H1 (cell line): ENCODE measurements at regions not wholly inside any gene's neighbourhood (a gene's known extent, or its start where the extent isn't known, plus 50 kb on each side); places are given as distances from the start of the nearest gene placed in this dataset.

Experiments
- CTCF ChIA-PET: fragments of 300-600 bp; sonication (Branson Sonifier 250); formaldehyde crosslinking; loops from one replicate; lab custom pipeline; 2021; ENCODE audit not compliant: partially characterized antibody; lab: Charles Lee
- POLR2A ChIA-PET: fragments of 300-600 bp; sonication (Branson Sonifier 250); formaldehyde crosslinking; loops from one replicate; lab custom pipeline; 2021; ENCODE audit warnings: inconsistent platforms; ENCODE audit not compliant: partially characterized antibody; lab: Charles Lee
- DNase-seq, 2 experiments: peaks; one replicate each; pipeline versions ENCODE4 v3.0.0 to v3.0.0-alpha.2; 2010 to 2022; ENCODE audit warnings: low spot score in 2 of 2, low read depth in 1 of 2, mixed read lengths in 1 of 2
- FAIRE-seq: peaks from 2 replicates; lab custom pipeline; 2011; peaks lifted over from hg19 to GRCh38; lab: Jason Lieb, UNC
- H2AFZ ChIP-seq: 2 replicates; pipeline ENCODE4 v1.8.1; 2012; ENCODE audit warnings: low read length, inconsistent platforms
- H2AK5ac ChIP-seq: 2 replicates; pipeline ENCODE4 v1.6.1; 2013; ENCODE audit warnings: low read depth, low read length
- H2BK120ac ChIP-seq: replicated peaks from 2 replicates; pipeline ENCODE3; 2013; ENCODE audit warnings: low read depth, low read length, inconsistent platforms
- H2BK12ac ChIP-seq: 2 replicates; pipeline ENCODE4 v1.6.1; 2013; ENCODE audit warnings: low read depth, low read length
- H2BK15ac ChIP-seq: 2 replicates; pipeline ENCODE4 v1.6.1; 2013; ENCODE audit warnings: low read length
- H2BK20ac ChIP-seq: 2 replicates; pipeline ENCODE4 v1.6.1; 2013; ENCODE audit warnings: low read length
- H2BK5ac ChIP-seq: 2 replicates; pipeline ENCODE4 v1.6.1; 2013; ENCODE audit warnings: low read depth, low read length
- H3K14ac ChIP-seq: 2 replicates; pipeline ENCODE4 v1.6.1; 2013; ENCODE audit warnings: inconsistent platforms; ENCODE audit not compliant: insufficient read length
- H3K18ac ChIP-seq: 2 replicates; pipeline ENCODE4 v1.6.1; 2013; ENCODE audit warnings: low read length; ENCODE audit errors: extremely low read depth
- H3K23ac ChIP-seq: 2 replicates; pipeline ENCODE4 v1.6.1; 2013; ENCODE audit warnings: inconsistent platforms; ENCODE audit not compliant: insufficient read length
- H3K23me2 ChIP-seq: 2 replicates; pipeline ENCODE4 v1.6.1; 2013; ENCODE audit warnings: low read depth, low read length
- H3K27ac ChIP-seq: 2 replicates; pipeline ENCODE4 v1.6.1; 2011; ENCODE audit warnings: low read depth, low read length, inconsistent platforms
- H3K27me3 ChIP-seq, 4 experiments: replicated peaks in 1 of 4; 1 replicate in 1 of 4; 2 replicates in 3 of 4; pipeline versions ENCODE4 v1.6.1 to v1.8.1; 2011 to 2013; ENCODE audit warnings: low read length in 3 of 4, mild to moderate bottlenecking in 3 of 4, inconsistent platforms in 2 of 4, mixed read lengths in 2 of 4, moderate library complexity in 1 of 4; ENCODE audit not compliant: control insufficient read depth in 3 of 4, insufficient read depth in 3 of 4; ENCODE audit errors: extremely low read depth in 1 of 4
- H3K36me3 ChIP-seq, 4 experiments: 2 replicates each; pipeline versions ENCODE4 v1.6.1 to v1.8.1; 2011 to 2013; ENCODE audit warnings: mild to moderate bottlenecking in 4 of 4, low read length in 3 of 4, moderate library complexity in 2 of 4, control low read depth in 1 of 4, inconsistent platforms in 1 of 4; ENCODE audit not compliant: insufficient read depth in 4 of 4, control insufficient read depth in 2 of 4
- H3K4ac ChIP-seq: replicated peaks from 2 replicates; pipeline ENCODE3; 2013; ENCODE audit warnings: low read length, low read depth, mixed read lengths, inconsistent platforms; ENCODE audit not compliant: insufficient read length
- H3K4me1 ChIP-seq, 4 experiments: replicated peaks in 1 of 4; 1 replicate in 1 of 4; 2 replicates in 3 of 4; pipeline versions ENCODE4 v1.6.1 to v1.8.1; 2011 to 2013; ENCODE audit warnings: low read length in 3 of 4, inconsistent platforms in 2 of 4, mixed read lengths in 1 of 4; ENCODE audit not compliant: insufficient read depth in 4 of 4, control insufficient read depth in 3 of 4
- H3K4me2 ChIP-seq, 2 experiments: 2 replicates each; pipeline versions ENCODE4 v1.6.1 to v1.8.1; 2011 to 2013; ENCODE audit warnings: low read depth in 2 of 2, low read length in 2 of 2, control low read depth in 1 of 2, inconsistent platforms in 1 of 2, mild to moderate bottlenecking in 1 of 2; ENCODE audit not compliant: insufficient read depth in 1 of 2
- H3K4me3 ChIP-seq, 4 experiments: fragments of 200-600, 300-600 bp in 1 of 4; sonication (generic), shearing (Covaris generic), sonication (Bioruptor Twin) in 1 of 4; 2 replicates each; pipeline versions ENCODE4 v1.5.1 to v1.8.1; 2011 to 2016; ENCODE audit warnings: low read length in 4 of 4, low read depth in 3 of 4, control low read depth in 2 of 4, inconsistent platforms in 2 of 4, mild to moderate bottlenecking in 2 of 4, mixed read lengths in 1 of 4, moderate library complexity in 1 of 4; ENCODE audit not compliant: insufficient read depth in 2 of 4; ENCODE audit errors: extremely low read depth in 1 of 4
- H3K56ac ChIP-seq: replicated peaks from 2 replicates; pipeline ENCODE3; 2013; ENCODE audit warnings: low read depth, mild to moderate bottlenecking, mixed read lengths, low read length, inconsistent platforms; ENCODE audit not compliant: insufficient read length
- H3K79me1 ChIP-seq: 2 replicates; pipeline ENCODE4 v1.6.1; 2013; ENCODE audit warnings: low read depth, low read length, control low read depth
- H3K79me2 ChIP-seq, 2 experiments: 2 replicates each; pipeline versions ENCODE4 v1.6.1 to v1.8.1; 2012 to 2013; ENCODE audit warnings: low read length in 2 of 2, mild to moderate bottlenecking in 2 of 2, inconsistent platforms in 1 of 2; ENCODE audit not compliant: insufficient read depth in 2 of 2, control insufficient read depth in 1 of 2
- H3K9ac ChIP-seq, 4 experiments: replicated peaks in 1 of 4; 1 replicate in 1 of 4; 2 replicates in 3 of 4; pipeline versions ENCODE4 v1.6.1 to v1.8.1; 2011 to 2013; ENCODE audit warnings: low read depth in 3 of 4, low read length in 3 of 4, control low read depth in 2 of 4, mild to moderate bottlenecking in 2 of 4, moderate library complexity in 2 of 4, inconsistent platforms in 1 of 4; ENCODE audit errors: extremely low read depth in 1 of 4
- H3K9me3 ChIP-seq, 2 experiments: 2 replicates each; pipeline versions ENCODE4 v1.6.1 to v1.8.1; 2012 to 2013; ENCODE audit warnings: mild to moderate bottlenecking in 2 of 2, moderate library complexity in 2 of 2, control low read depth in 1 of 2, inconsistent platforms in 1 of 2, low read depth in 1 of 2, low read length in 1 of 2, mixed read lengths in 1 of 2; ENCODE audit not compliant: insufficient read depth in 2 of 2
- H4K20me1 ChIP-seq, 2 experiments: replicated peaks in 1 of 2; 2 replicates each; pipeline versions ENCODE3 to v1.8.1; 2011 to 2013; ENCODE audit warnings: inconsistent platforms in 2 of 2, low read length in 2 of 2, mild to moderate bottlenecking in 1 of 2; ENCODE audit not compliant: insufficient read depth in 2 of 2, control insufficient read depth in 1 of 2
- H4K5ac ChIP-seq: 2 replicates; pipeline ENCODE4 v1.6.1; 2013; ENCODE audit warnings: low read length, low read depth, mixed read lengths, inconsistent platforms; ENCODE audit not compliant: insufficient read length
- H4K8ac ChIP-seq: 2 replicates; pipeline ENCODE4 v1.8.0; 2013; ENCODE audit warnings: mild to moderate bottlenecking, moderate library complexity, low read length, inconsistent platforms; ENCODE audit not compliant: insufficient read depth; ENCODE audit errors: extremely low read depth
- H4K91ac ChIP-seq: replicated peaks from 2 replicates; pipeline ENCODE3; 2013; ENCODE audit warnings: low read length, mixed read lengths, inconsistent platforms; ENCODE audit not compliant: insufficient read length
- CBX8 ChIP-seq: fragments of 300-800, 300-1000 bp; sonication (generic); IDR thresholded peaks from 2 replicates; pipeline ENCODE4 v1.7.1; 2016; ENCODE audit warnings: low read depth, low read length, borderline replicate concordance
- HDAC2 ChIP-seq, 2 experiments: fragments of 300-600 bp in 1 of 2; sonication (generic) in 1 of 2; IDR thresholded peaks; 2 replicates each; pipeline ENCODE4 v1.6.1; 2011 to 2012; ENCODE audit warnings: low read depth in 2 of 2, low read length in 2 of 2, mild to moderate bottlenecking in 2 of 2, moderate library complexity in 2 of 2, borderline replicate concordance in 1 of 2, inconsistent platforms in 1 of 2
- KDM5A ChIP-seq: fragments of 200-600 bp; IDR thresholded peaks from 2 replicates; pipeline ENCODE4 v1.7.1; 2012; ENCODE audit warnings: mild to moderate bottlenecking, low read length, inconsistent platforms, mixed read lengths
- POLR2A ChIP-seq, 2 experiments: IDR thresholded peaks; 1 replicate in 1 of 2; 2 replicates in 1 of 2; pipeline ENCODE4 v1.6.1; 2011; ENCODE audit warnings: low read depth in 2 of 2, low read length in 2 of 2, mild to moderate bottlenecking in 2 of 2; ENCODE audit errors: control extremely low read depth in 1 of 2
- SIN3A ChIP-seq, 2 experiments: IDR thresholded peaks in 1 of 2; conservative IDR thresholded peaks in 1 of 2; 2 replicates each; pipeline ENCODE4 v1.6.1; 2011 to 2012; ENCODE audit warnings: low read length in 2 of 2, improper control_type of control experiment in 1 of 2, low read depth in 1 of 2, mild to moderate bottlenecking in 1 of 2
- SIRT6 ChIP-seq: IDR thresholded peaks from one replicate; pipeline ENCODE4 v1.7.1; 2012; ENCODE audit warnings: low read length, inconsistent platforms
- TEAD4 ChIP-seq: IDR thresholded peaks from 2 replicates; pipeline ENCODE4 v1.6.1; 2012; ENCODE audit warnings: low read depth, low read length, inconsistent platforms, mixed read lengths
- YY1 ChIP-seq: IDR thresholded peaks from 2 replicates; pipeline ENCODE4 v1.6.1; 2011; ENCODE audit warnings: low read depth, mild to moderate bottlenecking, low read length
- WGBS, 2 experiments: shearing (Covaris generic) in 1 of 2; methylation state at CpG; one replicate each; pipeline versions ENCODE4 v1.1.6 to v1.1.7; 2013 to 2015; ENCODE audit warnings: low lambda C conversion rate in 2 of 2, mixed read lengths in 2 of 2, inconsistent platforms in 1 of 2, low coverage in 1 of 2, missing lambda C conversion rate in 1 of 2; ENCODE audit not compliant: insufficient replicate concordance in 2 of 2, insufficient coverage in 1 of 2, insufficient read length in 1 of 2; ENCODE audit errors: extremely low coverage in 1 of 2, missing lambda C conversion rate in 1 of 2; 5-methylcytosine and 5-hydroxymethylcytosine counted together
- TF ChIP-seq, protein P1 (sequence below), 3 experiments: IDR thresholded peaks; 1 replicate in 2 of 3; 2 replicates in 1 of 3; pipeline versions ENCODE4 v1.5.1 to v1.6.1; 2011; ENCODE audit warnings: low read length in 3 of 3, mild to moderate bottlenecking in 3 of 3, inconsistent platforms in 2 of 3, low read depth in 1 of 3, moderate library complexity in 1 of 3; ENCODE audit not compliant: insufficient read depth in 1 of 3; ENCODE audit errors: control extremely low read depth in 1 of 3
- TF ChIP-seq, protein P2 (sequence below): IDR thresholded peaks from 2 replicates; pipeline ENCODE4 v1.6.1; 2011; ENCODE audit warnings: low read length, improper control_type of control experiment

DNA sequence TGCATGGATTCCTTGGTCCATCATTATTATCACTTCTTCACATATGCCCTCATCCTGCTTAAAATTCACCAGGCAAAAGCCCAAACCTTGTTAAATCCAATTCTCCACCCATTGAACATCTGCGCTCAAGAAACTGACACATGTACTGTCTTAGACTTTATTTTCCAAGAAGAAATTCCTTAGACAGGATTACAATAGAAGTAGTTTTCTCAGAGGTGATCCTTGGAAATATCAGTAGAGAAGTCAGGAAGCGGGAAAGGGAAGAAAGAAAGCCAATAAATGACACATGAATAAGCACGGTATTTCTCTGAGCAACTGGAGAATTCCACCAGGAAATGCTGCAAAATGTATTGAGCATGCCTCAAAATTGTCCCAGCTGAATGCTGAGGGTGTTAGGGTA lies 90.2 kb downstream of the FOXD1 start:
- 91% methylated on average over 3 of the region's 3 CpGs; no CpG with 5 or more reads in 1 of the 2 experiments for WGBS, 2 experiments
- no peak overlapping the region for H2BK15ac ChIP-seq
- no peak overlapping the region for H2AFZ ChIP-seq
- H4K91ac ChIP-seq, result no peak overlapping the region
- H2BK120ac ChIP-seq, result no peak overlapping the region
- POLR2A ChIA-PET, result no interaction called here
- H3K18ac ChIP-seq, result no peak overlapping the region
- no peaks in the 10 kb centered on the region for H3K79me1 ChIP-seq
- no peak for DNase-seq
- H3K9me3 ChIP-seq, result no peaks in the 10 kb centered on the region
- no peaks in the 10 kb centered on the region for H3K23me2 ChIP-seq
- no peak overlapping the region for H4K5ac ChIP-seq
- H3K23ac ChIP-seq, result no peak overlapping the region
- no peak overlapping the region for H3K9ac ChIP-seq
- no peak overlapping the region for H3K4me2 ChIP-seq
- H2BK12ac ChIP-seq, result no peak overlapping the region
- no peaks in the 10 kb centered on the region for H3K36me3 ChIP-seq
- TF ChIP-seq HDAC2 (IDR thresholded peaks at IDR 0.05; ENCODE audit: borderline replicate concordance in 1 of 2, low read depth in 2 of 2, low read length in 2 of 2) (no peak), CBX8 (no peak), TEAD4 (no peak), POLR2A (IDR thresholded peaks at IDR 0.05; ENCODE audit: control extremely low read depth in 1 of 2, low read depth in 2 of 2, low read length in 2 of 2) (no peak), YY1 (no peak), SIRT6 (no peak), KDM5A (no peak), SIN3A (conservative IDR thresholded peaks at IDR 0.05 in 1 of 2, IDR thresholded peaks at IDR 0.05 in 1 of 2; ENCODE audit: low read depth in 1 of 2, low read length in 2 of 2) (no peak)
- TF ChIP-seq, protein P1, sequence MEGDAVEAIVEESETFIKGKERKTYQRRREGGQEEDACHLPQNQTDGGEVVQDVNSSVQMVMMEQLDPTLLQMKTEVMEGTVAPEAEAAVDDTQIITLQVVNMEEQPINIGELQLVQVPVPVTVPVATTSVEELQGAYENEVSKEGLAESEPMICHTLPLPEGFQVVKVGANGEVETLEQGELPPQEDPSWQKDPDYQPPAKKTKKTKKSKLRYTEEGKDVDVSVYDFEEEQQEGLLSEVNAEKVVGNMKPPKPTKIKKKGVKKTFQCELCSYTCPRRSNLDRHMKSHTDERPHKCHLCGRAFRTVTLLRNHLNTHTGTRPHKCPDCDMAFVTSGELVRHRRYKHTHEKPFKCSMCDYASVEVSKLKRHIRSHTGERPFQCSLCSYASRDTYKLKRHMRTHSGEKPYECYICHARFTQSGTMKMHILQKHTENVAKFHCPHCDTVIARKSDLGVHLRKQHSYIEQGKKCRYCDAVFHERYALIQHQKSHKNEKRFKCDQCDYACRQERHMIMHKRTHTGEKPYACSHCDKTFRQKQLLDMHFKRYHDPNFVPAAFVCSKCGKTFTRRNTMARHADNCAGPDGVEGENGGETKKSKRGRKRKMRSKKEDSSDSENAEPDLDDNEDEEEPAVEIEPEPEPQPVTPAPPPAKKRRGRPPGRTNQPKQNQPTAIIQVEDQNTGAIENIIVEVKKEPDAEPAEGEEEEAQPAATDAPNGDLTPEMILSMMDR (IDR thresholded peaks at IDR 0.05; ENCODE audit: control extremely low read depth in 1 of 3, insufficient read depth in 1 of 3, low read depth in 1 of 3, low read length in 3 of 3), result no peak
- TF ChIP-seq, protein P2, sequence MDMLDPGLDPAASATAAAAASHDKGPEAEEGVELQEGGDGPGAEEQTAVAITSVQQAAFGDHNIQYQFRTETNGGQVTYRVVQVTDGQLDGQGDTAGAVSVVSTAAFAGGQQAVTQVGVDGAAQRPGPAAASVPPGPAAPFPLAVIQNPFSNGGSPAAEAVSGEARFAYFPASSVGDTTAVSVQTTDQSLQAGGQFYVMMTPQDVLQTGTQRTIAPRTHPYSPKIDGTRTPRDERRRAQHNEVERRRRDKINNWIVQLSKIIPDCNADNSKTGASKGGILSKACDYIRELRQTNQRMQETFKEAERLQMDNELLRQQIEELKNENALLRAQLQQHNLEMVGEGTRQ, result no peak
- H4K20me1 ChIP-seq, result no peaks in the 10 kb centered on the region
- H4K8ac ChIP-seq, result no peak overlapping the region
- no peak overlapping the region for H3K4me3 ChIP-seq
- no peak overlapping the region for H2BK20ac ChIP-seq
- H3K14ac ChIP-seq, result no peak overlapping the region
- no peaks in the 10 kb centered on the region for H3K79me2 ChIP-seq
- H2BK5ac ChIP-seq, result no peak overlapping the region
- no peak overlapping the region for H2AK5ac ChIP-seq
- H3K27ac ChIP-seq, result no peak overlapping the region
- no peaks in the 10 kb centered on the region for H3K4me1 ChIP-seq
- H3K4ac ChIP-seq, result no peak overlapping the region
- no peaks in the 10 kb centered on the region for H3K27me3 ChIP-seq
- no peak for FAIRE-seq
- no peak overlapping the region for H3K56ac ChIP-seq
- CTCF ChIA-PET, result interaction anchor here (0.8 to 1.3 kb wide), 3 partner anchors 19 to 46 kb away, joined by 3 to 4 read pairs (median 3); no protein-coding TSS in a partner anchor
